GM20000 (cell line): ENCODE measurements at regions not wholly inside any gene's neighbourhood (a gene's known extent, or its start where the extent isn't known, plus 50 kb on each side); places are given as distances from the start of the nearest gene placed in this dataset.

Source experiments
- DNase-seq: peaks from one replicate; pipeline ENCODE4 v3.0.0; 2012; ENCODE audit warnings: low spot score
- TF ChIP-seq, protein P1 (sequence below): IDR thresholded peaks from 2 replicates; pipeline ENCODE4 v1.5.1; 2012; ENCODE audit warnings: mild to moderate bottlenecking, control low read depth; ENCODE audit errors: extremely low read depth, missing control alignments

GRCh38 chr1:106787520-106787919, 269.0 kb upstream of the PRMT6 start:
- TF ChIP-seq, protein P1, sequence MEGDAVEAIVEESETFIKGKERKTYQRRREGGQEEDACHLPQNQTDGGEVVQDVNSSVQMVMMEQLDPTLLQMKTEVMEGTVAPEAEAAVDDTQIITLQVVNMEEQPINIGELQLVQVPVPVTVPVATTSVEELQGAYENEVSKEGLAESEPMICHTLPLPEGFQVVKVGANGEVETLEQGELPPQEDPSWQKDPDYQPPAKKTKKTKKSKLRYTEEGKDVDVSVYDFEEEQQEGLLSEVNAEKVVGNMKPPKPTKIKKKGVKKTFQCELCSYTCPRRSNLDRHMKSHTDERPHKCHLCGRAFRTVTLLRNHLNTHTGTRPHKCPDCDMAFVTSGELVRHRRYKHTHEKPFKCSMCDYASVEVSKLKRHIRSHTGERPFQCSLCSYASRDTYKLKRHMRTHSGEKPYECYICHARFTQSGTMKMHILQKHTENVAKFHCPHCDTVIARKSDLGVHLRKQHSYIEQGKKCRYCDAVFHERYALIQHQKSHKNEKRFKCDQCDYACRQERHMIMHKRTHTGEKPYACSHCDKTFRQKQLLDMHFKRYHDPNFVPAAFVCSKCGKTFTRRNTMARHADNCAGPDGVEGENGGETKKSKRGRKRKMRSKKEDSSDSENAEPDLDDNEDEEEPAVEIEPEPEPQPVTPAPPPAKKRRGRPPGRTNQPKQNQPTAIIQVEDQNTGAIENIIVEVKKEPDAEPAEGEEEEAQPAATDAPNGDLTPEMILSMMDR = no peak
- no peak for DNase-seq

GRCh38 chr1:106789686-106790085, 266.8 kb upstream of the PRMT6 start:
- no peak for DNase-seq
- TF ChIP-seq, protein P1 = no peak

- TF ChIP-seq, protein P1 = no peak
- no peak for DNase-seq
Measured at GRCh38 chr1:106791041-106791440, 265.4 kb upstream of the PRMT6 start.

DNA sequence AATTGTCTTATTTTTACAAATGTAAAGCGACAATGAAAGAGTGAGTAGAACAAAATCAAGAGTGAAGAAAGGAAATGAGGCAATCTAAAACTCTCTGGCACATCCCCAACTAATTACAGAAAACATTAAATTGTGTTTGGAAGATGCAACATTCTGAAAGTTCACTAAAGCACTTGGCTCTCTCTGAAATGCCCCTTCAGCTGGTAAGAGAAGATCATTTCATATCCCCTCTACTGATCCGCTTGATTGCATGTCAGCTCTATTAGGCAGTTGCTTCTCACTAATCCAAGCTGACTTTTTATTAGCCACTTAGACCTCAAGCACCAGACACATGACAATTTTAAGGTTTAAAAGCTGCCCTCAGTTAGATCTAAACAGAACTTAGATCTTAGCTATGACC, 262.8 kb upstream of the PRMT6 start:
- no peak for DNase-seq
- TF ChIP-seq, protein P1 = no peak

GRCh38 chr1:106798991-106799390, 257.5 kb upstream of the PRMT6 start:
- DNase-seq = no peak

DNA sequence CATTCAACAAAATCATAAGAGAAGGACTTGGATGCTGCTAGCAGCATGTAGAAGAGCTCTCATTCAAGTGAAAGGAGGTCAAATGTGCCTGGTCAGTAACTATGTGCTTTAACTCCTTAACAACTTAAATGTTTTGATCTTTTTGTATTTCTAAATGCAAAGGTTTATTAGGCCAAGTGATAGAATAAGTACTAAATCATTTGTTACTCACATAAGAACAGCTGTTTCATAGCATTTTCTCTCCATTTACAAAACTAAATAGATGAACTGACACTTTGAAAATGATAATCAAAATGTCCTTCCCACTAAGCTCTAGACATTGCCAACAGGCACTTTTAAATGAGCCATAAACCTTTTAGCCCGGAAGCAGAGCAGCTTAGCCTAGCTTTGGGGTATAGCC, 254.3 kb upstream of the PRMT6 start:
- DNase-seq = no peak
- TF ChIP-seq, protein P1 = no peak

More at GRCh38 chr1:106798991-106799390, 257.5 kb upstream of the PRMT6 start:
- TF ChIP-seq, protein P1 = no peak

DNA sequence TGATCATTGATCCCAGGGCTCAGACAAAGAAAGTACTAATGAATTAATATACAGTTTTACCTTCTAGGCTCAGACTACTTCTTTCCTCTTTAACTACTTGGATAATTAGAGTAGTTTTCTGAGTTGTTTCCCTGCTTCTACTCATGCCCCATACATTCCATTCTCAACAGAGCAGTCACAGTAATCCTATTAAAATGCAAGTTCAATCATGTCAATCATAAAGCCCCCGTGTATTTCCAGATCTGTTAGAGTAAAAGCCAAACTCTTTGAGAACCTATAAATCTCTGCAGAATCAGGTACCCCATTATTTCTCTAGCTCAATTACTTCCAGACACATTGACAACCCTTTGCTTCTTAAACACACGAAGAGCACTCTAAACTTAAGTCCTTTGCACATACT, 242.1 kb upstream of the PRMT6 start:
- TF ChIP-seq, protein P1 = no peak
- DNase-seq = no peak
